Left cardiac atrium (tissue), 4 donors: ENCODE measurements at regions not wholly inside any gene's neighbourhood (a gene's known extent, or its start where the extent isn't known, plus 50 kb on each side); places are given as distances from the start of the nearest gene placed in this dataset.

Experiments used
- ATAC-seq, 2 donors: fragments of 200-7000 bp; cut with Tn5 transposase; one replicate each; pipeline ENCODE4 v1.9.1; 2020; ENCODE audit warnings: mild to moderate bottlenecking in 2 of 2, moderate library complexity in 2 of 2
- DNase-seq: peaks from one replicate; pipeline ENCODE4 v3.0.0-alpha.2; 2020
- intact Hi-C, 2 donors: fragments of 100-400 bp; cut with DNase I; formaldehyde crosslinking; loops; one replicate each; pipeline versions ENCODE4 v1.14.1 to v1.15.1; 2022 to 2023
- donor health status: DM: no; HTN: yes; CAD: no.
- donor health status: DM: no; HTN: yes; CAD: no; lungs with severe emphysema.
- donor health status: DM: yes; HTN: yes; CAD: no.
- donor health status: Dilated cardiomyopathy.

GRCh38 chr9:7375013-7375511, 424.5 kb downstream of the DMAC1 start:
- no peak for ATAC-seq
- DNase-seq, result no peak
- intact Hi-C loops, result no loop called here

- no peak for DNase-seq
- intact Hi-C loops, result no loop called here
- peak; percentile 29 to 62 for ATAC-seq
These were observed 428.6 kb downstream of the DMAC1 start for GRCh38 chr9:7370988-7371387.

GRCh38 chr9:7370381-7370780, 429.2 kb downstream of the DMAC1 start:
- ATAC-seq (no peak), DNase-seq (no peak)
- intact Hi-C loops, result no loop called here

GRCh38 chr9:7369384-7369821, 430.2 kb downstream of the DMAC1 start:
- ATAC-seq (no peak), DNase-seq (no peak)
- intact Hi-C loops, result no loop called here

GRCh38 chr9:7368410-7369292, 430.9 kb downstream of the DMAC1 start:
- DNase-seq, result no peak
- peak; percentile 66 to 70 for ATAC-seq
- intact Hi-C loops, result no loop called here

GRCh38 chr9:7367726-7368125, 431.9 kb downstream of the DMAC1 start:
- DNase-seq (no peak), ATAC-seq (no peak)
- intact Hi-C loops, result no loop called here

GRCh38 chr9:7366121-7366520, 433.5 kb downstream of the DMAC1 start:
- no peak for ATAC-seq
- no peak for DNase-seq
- intact Hi-C loops, result no loop called here

- intact Hi-C loops, result no loop called here
- DNase-seq (no peak), ATAC-seq (no peak)
These were observed 435.7 kb downstream of the DMAC1 start for GRCh38 chr9:7363777-7364477.

- intact Hi-C loops, result no loop called here
- ATAC-seq (no peak), DNase-seq (no peak)
These were observed 439.1 kb downstream of the DMAC1 start for GRCh38 chr9:7360513-7360912.

GRCh38 chr9:7358876-7359275, 440.7 kb downstream of the DMAC1 start:
- DNase-seq (no peak), ATAC-seq (no peak)
- intact Hi-C loops, result no loop called here

GRCh38 chr9:7354704-7355103, 444.9 kb downstream of the DMAC1 start:
- ATAC-seq (no peak), DNase-seq (no peak)
- intact Hi-C loops, result no loop called here

GRCh38 chr9:7348692-7349091, 450.9 kb downstream of the DMAC1 start:
- ATAC-seq (no peak), DNase-seq (no peak)
- intact Hi-C loops, result no loop called here

- DNase-seq (no peak), ATAC-seq (no peak)
- intact Hi-C loops, result no loop called here
These were observed 452.0 kb downstream of the DMAC1 start for GRCh38 chr9:7347556-7347955.

GRCh38 chr9:7346144-7346543, 453.4 kb downstream of the DMAC1 start:
- no peak for DNase-seq
- ATAC-seq, result no peak
- intact Hi-C loops, result no loop called here

- DNase-seq (no peak), ATAC-seq (no peak)
- intact Hi-C loops, result no loop called here
These were observed 456.8 kb downstream of the DMAC1 start for GRCh38 chr9:7342736-7343135.

GRCh38 chr9:7342229-7342628, 457.3 kb downstream of the DMAC1 start:
- intact Hi-C loops, result no loop called here
- DNase-seq (no peak), ATAC-seq (no peak)

- DNase-seq, result no peak
- ATAC-seq, result no peak
- intact Hi-C loops, result no loop called here
These were observed 458.0 kb downstream of the DMAC1 start for GRCh38 chr9:7341571-7341970.

GRCh38 chr9:7340451-7340850, 459.1 kb downstream of the DMAC1 start:
- DNase-seq (no peak), ATAC-seq (no peak)
- intact Hi-C loops, result no loop called here

- intact Hi-C loops, result no loop called here
- no peak for DNase-seq
- no peak for ATAC-seq
These were observed 460.8 kb downstream of the DMAC1 start for GRCh38 chr9:7338586-7339281.
